Endothelial cell of hepatic sinusoid (primary cell): ENCODE measurements at regions not wholly inside any gene's neighbourhood (a gene's known extent, or its start where the extent isn't known, plus 50 kb on each side); places are given as distances from the start of the nearest gene placed in this dataset.

Source experiments
- in situ Hi-C: cut with HindIII; loops from 2 replicates; pipeline ENCODE4 v1.10.0; 2017; ENCODE audit warnings: low sequenced_read_pairs

DNA sequence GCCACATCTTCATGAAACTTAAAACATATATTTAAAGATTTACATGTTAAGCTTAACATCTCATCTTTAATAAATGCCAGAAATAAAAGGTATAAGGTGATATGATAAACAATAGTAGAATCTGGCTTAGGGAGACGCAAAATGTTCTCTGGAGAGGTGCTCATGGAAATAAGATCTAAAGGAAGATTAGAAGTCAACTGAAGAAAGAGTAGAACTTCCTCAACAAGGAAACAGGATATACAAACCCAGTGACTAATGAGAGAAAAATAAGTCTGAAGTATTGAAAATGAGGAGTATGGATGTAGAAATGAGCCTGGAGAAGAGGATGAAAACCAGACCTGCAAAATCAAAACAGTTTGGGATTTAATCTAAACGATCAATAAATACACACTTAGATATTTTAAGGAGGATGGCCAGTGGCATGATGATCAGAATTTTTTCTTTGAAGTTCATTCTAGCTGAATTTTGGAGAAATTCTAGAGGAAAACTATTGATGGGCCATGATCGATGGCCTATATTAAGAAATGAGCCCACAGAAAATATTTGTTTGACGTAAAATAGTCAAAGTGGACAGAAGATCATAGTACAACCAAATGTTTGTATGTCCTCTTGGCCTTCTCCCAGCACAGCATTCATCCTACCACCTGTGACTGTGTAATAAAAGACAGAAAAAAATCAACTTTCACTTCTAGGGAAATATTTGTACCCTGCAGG, 387.9 kb upstream of the PTBP2 start:
- in situ Hi-C loops: no loop called here

DNA sequence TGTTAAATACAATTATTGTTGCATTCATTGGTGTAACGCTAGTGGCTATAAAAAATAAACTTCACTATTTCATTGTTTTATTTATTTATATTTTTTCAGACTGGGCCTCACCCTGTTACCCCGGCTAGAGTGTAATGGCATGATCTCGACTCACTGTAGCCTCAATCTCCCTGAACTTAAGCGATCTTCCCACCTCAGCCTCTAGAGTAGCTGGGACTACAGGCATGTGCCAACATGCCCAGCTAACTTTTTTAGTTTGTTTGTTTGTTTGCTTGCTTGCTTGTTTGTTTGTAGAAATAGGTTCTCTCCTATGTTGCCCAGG, 387.4 kb upstream of the PTBP2 start:
- in situ Hi-C loops: no loop called here

DNA sequence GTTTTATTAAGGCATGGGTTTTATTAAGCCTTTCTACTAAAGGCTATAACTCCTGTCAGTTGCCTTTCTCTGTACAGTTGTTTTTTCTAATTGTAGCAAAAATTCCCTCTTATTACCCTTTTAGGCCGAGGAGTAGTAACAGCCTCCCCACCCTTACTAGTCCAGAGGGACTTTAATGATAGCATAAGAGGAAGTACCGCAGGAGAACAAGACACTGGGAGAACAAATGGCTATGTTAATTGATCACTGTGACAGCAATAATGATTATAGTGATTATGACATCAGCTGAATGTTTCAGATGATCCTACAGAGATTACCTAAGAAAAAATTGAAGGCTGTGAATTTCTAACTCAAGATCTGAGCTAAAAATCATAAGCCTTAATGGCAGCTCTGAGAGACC, 383.0 kb upstream of the PTBP2 start:
- in situ Hi-C loops: no loop called here

DNA sequence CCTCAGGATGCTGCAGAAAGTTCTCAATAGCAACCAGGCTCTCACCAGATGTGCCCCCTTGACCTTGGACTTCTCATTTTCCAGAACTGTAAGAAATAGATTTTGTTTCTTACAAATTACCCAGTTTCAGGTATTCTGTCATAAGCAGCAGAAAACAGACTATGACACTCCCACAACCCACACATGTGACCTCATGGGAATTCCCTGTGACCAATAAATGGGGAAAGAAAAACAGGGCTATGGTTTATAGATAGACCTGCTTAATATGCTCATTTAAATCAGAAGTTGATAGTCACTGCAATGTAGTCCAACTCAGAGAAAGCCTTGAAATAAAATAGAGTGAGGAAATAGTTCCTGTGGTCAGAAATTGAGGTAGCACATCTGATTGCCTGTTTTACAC, 380.9 kb upstream of the PTBP2 start:
- in situ Hi-C loops: no loop called here

DNA sequence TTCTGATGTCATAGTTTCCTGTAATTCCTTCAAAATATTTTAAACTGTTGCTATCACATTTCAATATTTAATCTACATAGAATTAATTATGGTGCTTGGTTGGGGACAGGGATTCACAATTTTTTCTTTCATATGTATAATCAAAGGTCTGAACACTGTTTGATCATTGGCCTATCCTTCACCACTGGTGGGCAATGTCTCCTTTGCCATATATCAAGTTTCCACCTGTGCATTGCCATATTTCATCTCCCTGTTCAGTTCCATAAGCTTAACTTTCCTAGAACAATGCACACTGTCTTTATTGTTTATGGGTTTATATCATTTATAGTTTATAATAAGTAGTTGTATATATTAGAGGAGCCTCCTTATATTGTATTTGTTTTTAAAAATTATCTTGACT, 374.9 kb upstream of the PTBP2 start:
- in situ Hi-C loops: no loop called here

DNA sequence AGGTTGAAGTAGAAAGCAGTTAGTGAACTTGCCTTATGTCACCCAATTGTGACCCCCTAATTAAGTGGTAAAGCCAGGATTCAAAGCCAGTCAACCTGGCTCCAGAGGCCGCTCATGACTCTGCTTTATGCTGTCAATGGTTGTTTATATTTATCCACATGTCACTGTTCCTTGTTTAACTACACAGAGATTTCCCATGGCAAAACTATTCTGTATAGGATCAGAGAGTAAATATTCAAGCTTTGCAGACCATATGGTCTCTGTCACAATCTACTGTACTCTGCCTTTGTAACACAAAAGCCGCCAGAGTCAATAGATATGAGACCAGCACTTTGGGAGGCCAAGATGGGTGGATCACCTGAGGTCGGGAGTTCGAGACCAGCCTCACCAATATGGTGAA, 371.7 kb upstream of the PTBP2 start:
- in situ Hi-C loops: no loop called here

DNA sequence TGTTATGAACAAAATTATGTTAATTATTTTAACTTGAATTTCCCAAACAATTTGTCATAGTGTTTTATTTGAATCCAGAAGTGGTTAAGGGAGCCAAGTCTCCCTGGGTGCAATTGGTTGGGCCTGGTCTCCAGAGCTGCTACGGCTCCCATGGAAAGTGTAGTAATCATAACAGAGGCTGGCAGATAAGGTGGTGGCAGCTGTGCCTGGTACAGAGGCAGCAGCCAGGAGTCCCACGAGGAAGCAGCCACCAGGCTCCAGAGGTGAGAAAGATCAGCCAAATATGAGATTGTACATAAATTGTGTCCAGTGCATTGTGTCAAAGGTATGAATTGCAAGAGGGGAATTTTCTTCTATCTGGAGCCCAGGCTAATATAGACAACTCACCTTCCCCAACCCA, 368.9 kb upstream of the PTBP2 start:
- in situ Hi-C loops: no loop called here

DNA sequence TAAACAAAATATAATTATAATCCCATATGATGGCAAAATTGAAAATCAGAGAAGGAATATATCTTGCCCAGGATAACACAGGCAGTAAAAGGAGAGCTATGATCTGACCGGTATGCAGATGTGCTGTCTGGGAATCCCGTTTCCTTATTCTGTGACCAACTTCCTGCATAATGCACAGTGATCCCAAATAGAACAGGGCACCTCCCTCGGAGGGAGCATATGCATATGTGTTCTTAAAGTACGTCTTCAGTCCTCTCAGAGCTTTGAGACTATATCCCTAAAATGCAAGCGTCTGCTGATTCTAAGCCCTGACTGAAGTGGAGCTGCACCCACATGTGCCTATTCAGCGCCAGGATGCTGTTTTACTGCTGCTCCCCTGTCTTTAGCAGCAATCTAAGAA, 366.1 kb upstream of the PTBP2 start:
- in situ Hi-C loops: no loop called here

DNA sequence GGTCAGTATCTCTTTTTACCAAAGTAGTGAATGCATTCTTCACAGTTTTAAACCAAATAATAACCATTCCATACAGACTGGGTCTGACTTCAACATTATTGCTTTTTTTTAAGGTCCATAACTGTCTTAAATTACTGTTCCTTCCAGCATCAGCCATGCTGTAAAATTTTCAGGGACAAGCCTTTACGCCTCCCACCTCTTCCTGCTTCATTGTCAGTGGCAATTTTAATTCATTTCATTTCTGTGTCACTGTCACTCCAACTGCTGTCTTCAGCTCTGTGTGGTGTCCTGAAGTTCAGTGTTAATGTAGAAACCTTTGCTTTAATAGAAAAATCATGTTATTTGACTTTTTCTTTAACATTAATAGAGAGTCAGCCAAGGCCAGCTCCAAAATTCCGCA, 365.6 kb upstream of the PTBP2 start:
- in situ Hi-C loops: no loop called here

DNA sequence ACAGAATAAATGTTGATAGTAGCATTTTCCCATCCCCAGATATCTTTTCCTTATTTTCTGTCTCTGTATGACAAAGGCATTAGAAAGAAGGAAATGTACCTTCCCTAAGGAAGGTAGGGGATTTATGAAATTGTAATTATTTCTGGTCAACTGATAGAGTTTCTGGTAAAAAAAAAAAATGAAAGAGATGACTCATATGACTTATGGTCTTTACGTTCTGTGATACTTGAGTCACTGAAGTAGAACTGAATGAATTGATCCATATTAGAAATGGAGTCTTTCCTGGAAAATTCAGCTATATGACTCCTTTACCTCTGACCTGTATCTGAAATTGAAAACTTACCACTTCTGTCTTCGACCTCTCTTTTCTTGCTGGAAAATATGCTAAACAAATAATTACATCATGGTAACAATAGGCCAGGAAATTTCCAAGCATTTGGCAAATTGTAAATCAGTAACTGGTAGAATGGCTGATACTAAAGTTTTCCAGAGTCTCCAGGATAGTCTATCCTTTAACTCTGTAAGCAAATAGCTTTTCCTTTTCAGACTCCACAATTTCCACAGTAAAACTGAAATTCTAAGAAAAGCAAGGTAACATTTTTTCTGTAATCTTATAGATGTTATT, 364.3 kb upstream of the PTBP2 start:
- in situ Hi-C loops: no loop called here

DNA sequence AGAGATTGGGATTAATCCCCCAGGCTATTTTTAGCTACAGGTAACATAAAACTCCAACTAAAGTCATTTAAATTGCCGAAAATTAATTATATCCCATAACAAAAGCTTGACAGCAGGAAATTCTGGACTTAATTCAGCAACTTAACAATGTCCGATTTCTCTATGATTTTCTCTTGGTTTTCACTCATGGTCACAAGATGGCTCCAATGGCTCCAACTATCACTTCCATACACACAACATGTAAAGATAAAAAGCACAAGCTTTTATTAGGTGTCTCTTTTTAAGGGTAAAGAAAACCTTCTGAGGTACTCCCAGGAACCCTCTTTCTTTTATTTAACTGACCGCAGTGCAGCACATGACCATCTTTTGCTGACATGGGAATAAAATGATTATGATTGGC, 363.5 kb upstream of the PTBP2 start:
- in situ Hi-C loops: no loop called here

DNA sequence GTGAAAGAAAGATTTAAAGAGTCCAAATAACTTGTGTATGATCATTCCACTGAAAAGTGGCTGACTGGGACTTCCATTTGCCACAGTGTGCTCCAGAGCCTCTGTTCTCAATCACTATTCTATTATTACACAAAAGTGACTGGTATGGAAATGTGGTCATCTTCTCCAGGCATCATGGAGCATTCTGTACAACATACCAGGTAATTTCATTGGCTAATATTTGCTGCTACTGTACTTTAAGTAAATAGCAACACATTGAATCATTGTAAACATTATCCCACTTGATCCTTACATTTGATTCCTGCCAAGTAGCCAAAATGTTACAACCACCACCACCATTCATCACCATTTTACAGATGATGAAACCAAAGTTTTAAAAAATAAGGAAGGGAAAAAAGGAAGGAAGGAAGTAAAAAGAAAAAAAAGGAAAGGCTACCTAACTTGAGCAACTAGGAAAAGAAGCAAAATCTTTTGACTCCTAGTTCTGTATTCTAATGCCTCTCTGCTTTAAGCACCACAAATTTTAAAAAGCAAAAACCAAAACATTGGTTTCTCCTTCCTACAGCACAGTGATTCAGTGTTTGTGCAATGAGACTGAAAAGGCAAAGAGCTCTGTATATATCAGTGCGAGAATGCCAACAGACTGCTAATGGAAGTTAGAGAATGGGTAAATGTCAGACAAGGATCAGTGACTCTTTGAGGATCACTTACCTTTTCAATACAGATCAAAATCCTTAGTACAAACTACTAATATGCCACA, 361.4 kb upstream of the PTBP2 start:
- in situ Hi-C loops: no loop called here

DNA sequence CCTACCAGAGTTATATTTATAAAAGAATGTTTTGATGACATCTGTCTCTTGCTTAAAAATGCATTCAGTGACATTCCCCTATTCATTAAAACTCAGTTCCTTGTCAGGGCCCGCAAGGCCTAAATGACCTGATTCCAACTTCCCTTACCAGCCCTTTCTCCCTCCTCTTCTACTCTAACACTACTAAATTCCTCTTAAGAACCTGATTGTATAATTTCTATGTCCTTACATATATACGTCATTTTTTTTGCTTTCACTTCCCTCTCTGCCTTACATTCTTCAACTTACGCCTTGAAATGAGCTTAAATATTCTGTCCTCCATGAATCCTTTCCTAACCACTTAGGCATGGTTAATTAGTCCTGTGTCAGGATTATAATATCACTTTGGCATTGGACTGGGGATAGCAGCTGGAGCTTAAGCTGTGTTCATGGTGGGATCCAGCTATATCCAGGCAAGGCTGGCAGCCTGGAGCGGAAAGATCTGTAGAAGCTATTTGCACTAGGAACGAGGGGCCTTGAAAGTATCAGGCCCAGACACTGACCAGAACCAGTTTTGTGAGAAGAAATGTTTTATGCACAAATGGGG, 360.2 kb upstream of the PTBP2 start:
- in situ Hi-C loops: no loop called here

DNA sequence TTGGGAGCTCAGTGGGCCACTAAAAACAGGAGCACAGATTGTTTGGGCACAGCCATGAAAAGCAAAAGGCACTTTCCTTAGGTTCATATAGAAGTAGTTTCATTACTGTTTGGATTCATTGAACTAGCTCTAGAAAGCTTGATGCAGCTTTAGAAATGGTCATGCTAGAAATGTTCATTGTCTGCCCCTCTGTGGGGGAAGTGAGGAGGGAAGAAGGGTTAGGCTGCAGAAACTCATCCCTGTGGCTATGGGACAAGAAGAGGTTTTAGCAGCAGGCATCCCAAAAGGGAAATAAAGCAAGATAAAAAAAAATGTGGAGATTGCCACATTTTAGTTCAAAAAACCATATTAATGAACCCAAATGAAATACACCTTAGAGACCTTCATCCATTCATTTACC, 359.6 kb upstream of the PTBP2 start:
- in situ Hi-C loops: no loop called here

DNA sequence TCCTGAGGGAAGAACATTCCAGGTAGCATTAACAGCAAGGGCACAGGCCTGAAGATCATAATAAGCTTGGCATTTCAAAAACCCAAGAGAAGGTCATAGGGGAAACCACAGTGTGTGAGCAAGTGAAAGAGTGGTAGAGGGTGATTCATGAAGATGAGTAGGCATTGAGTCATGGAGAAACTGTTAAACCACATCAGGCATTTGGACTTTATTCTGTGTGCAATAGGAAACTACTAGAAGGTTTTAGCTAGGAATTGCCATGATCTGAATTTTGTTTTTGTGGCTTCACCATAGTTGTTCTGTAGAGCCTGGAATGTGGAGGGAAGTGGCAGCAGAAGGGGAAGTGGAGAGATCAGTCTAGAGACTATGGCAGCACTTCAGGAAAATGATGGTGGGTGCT, 359.0 kb upstream of the PTBP2 start:
- in situ Hi-C loops: no loop called here

DNA sequence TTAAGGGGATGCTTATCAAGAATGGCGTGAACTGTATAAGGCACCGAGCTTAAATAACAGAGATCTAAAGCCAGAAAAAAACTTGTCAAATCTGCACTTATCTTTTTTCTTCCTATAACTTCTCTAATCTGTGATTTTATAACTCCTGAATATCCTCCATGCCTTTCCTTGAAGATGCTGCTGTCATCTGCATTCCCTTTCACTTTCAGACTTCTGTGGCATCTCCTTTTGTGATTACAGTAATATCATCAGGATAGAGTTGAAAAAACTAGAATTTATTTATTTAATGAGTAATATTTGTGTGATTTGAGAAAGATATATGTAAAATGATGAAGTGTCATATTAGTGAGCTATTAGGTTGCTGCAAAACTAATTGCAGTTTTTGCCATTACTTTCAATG, 357.8 kb upstream of the PTBP2 start:
- in situ Hi-C loops: no loop called here

DNA sequence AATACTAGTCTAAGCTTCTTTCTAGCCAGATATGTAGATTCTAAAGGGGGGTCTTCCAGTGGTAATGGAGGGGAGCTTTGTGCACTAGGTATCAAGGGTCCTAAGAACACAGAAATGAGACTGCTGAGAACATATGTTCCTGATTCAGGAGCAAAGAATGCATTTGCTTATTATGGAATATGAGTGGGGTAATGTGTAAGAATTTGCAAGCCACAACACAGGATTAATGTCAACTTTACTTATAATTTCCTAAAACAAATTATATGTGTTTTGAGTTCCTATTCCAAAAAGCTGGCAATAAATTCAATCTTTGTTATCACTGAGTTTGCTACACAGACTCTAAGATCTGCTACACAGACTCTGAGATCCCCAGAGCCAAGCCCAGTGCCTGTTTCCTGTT, 357.0 kb upstream of the PTBP2 start:
- in situ Hi-C loops: no loop called here

DNA sequence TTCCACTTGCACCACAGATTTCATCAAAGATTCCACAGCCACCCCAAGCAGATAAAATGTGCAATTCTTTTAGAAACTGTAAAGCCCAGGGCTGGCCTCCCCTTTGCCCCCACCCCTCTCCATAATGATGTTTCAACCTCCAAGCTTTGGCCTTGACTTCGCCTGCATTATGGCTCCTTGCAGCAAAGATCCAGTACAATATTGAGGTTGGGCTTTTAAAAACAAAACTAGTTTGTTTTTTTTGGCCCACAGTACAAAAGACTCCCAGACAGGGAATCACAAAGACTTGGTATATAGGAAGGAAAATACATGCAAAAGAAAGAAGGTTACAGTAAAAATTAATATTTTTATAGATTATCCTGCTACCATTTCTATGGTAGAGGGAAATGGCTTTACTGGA, 356.5 kb upstream of the PTBP2 start:
- in situ Hi-C loops: no loop called here

DNA sequence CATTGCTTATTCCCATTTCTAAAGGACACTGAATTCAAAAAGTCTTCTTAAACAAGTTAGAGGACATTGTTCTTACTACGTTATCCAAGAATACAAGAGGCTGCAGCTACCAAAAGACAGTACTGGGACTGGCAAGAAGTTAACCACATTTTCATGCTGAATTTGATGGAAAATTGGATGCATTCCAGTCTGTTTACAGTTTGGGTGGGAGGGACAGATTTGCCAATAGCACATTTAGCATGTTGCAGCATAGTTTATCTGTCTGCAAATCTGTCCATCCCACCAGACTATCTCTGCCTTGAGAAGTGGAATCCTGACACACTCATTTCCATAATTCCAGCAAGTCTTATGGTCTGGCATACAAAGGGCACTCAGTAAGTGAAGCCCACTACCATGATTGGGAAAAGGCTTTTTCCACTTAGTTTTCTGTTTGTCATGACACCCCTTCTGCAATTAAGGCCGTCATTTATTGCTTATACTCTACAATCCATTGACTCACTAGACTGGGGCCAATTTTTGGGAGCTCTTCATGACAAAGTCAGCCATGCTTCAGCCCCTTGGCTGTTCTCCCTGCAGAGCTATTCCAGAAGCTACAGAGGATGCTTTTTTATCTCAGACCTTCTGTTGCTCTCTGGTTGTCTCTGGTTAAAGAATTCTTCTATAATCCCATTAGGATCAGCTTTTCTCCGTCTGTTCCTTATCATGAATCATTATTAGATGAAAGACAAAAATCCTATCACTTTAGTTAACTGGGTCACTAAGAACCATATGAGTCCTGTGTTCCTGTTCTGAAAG, 355.8 kb upstream of the PTBP2 start:
- in situ Hi-C loops: no loop called here

DNA sequence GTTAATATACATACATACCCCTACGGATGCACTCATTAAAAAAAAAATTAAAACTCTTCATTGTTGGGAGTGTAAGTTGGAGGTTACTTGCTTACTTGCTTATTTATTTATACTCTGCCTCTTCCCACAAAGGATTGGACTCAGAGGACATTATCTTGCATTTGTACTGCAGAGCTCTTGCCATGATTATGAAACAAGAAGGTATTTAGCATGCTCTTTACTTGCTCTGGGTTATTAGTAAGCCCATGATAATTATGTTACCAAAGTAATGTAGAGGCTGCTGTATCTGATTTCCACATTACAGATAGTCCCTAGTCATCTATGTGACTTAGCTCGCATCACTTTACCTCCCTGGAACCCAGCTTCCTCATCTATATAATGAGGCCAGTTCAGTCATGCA, 355.1 kb upstream of the PTBP2 start:
- in situ Hi-C loops: no loop called here

DNA sequence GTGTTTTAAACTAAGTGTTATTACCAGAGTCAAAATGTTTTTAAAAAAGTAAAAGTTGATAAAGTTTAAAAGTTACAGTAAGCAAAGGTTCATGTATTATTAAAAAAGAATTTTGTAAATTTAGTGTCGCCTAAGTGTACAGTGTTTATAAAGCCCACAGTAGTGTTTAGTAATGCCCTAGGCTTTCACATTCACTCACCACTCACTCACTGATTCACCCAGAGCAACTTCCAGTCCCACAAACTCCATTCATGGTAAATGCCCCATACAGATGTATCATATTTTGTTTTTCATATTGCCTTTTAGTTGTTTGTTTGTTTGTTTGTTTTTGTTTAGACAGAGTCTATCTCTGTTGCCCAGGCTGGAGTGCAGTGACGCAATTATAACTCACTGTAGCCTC, 353.8 kb upstream of the PTBP2 start:
- in situ Hi-C loops: no loop called here
